HEK293T (cell line): ENCODE measurements at regions not wholly inside any gene's neighbourhood (a gene's known extent, or its start where the extent isn't known, plus 50 kb on each side); places are given as distances from the start of the nearest gene placed in this dataset.

Source experiments
- ARNT ChIP-seq: fragments of 450-650 bp; IDR thresholded peaks from 2 replicates; pipeline ENCODE4 v1.6.1; 2017; ENCODE audit warnings: mild to moderate bottlenecking
- CTBP1 ChIP-seq: fragments of 450-650 bp; IDR thresholded peaks from 2 replicates; pipeline ENCODE4 v1.6.1; 2016; ENCODE audit warnings: borderline replicate concordance
- ELF4 ChIP-seq: fragments of 450-650 bp; IDR thresholded peaks from 2 replicates; pipeline ENCODE4 v1.6.1; 2017; ENCODE audit warnings: antibody characterized with exemption
- FOXA1 ChIP-seq: fragments of 450-650 bp; IDR thresholded peaks from 2 replicates; pipeline ENCODE4 v1.6.1; 2016; ENCODE audit warnings: mild to moderate bottlenecking
- FOXK2 ChIP-seq: fragments of 450-650 bp; IDR thresholded peaks from 2 replicates; pipeline ENCODE4 v1.6.1; 2016; ENCODE audit warnings: mild to moderate bottlenecking
- FOXM1 ChIP-seq: fragments of 450-650 bp; IDR thresholded peaks from 2 replicates; pipeline ENCODE4 v1.6.1; 2017; ENCODE audit warnings: mild to moderate bottlenecking, borderline replicate concordance
- LEF1 ChIP-seq: fragments of 450-650 bp; IDR thresholded peaks from 2 replicates; pipeline ENCODE4 v1.6.1; 2017; ENCODE audit warnings: mild to moderate bottlenecking, borderline replicate concordance
- PKNOX1 ChIP-seq: fragments of 450-650 bp; IDR thresholded peaks from 2 replicates; pipeline ENCODE4 v1.6.1; 2016
- SP1 ChIP-seq: fragments of 450-650 bp; IDR thresholded peaks from 2 replicates; pipeline ENCODE4 v1.6.1; 2017
- SUZ12 ChIP-seq: fragments of 450-650 bp; IDR thresholded peaks from 2 replicates; pipeline ENCODE4 v1.6.1; 2016; ENCODE audit warnings: mild to moderate bottlenecking
- TARDBP ChIP-seq: fragments of 450-650 bp; IDR thresholded peaks from 2 replicates; pipeline ENCODE4 v1.6.1; 2016
- ZNF384 ChIP-seq: fragments of 450-650 bp; IDR thresholded peaks from 2 replicates; pipeline ENCODE4 v1.6.1; 2016

- TF ChIP-seq TARDBP, result no peak
- TF ChIP-seq SP1, result no peak
- TF ChIP-seq ELF4, result no peak
- TF ChIP-seq FOXK2, result no peak
- no peak for TF ChIP-seq ARNT
- no peak for TF ChIP-seq SUZ12
- no peak for TF ChIP-seq FOXM1
- TF ChIP-seq FOXA1, result no peak
- TF ChIP-seq PKNOX1, result no peak
- TF ChIP-seq LEF1, result no peak
- TF ChIP-seq CTBP1, result no peak
- no peak for TF ChIP-seq ZNF384
Measured at GRCh38 chr4:62399242-62399641, 1199.1 kb downstream of the ADGRL3 start.
